22Rv1 (cell line): ENCODE measurements at regions not wholly inside any gene's neighbourhood (a gene's known extent, or its start where the extent isn't known, plus 50 kb on each side); places are given as distances from the start of the nearest gene placed in this dataset.

Source experiments
- H3K27ac ChIP-seq: fragments of 450-650 bp; 2 replicates; pipeline ENCODE4 v1.5.1; 2017
- CTCF ChIP-seq: fragments of 450-650 bp; IDR thresholded peaks from 2 replicates; pipeline ENCODE4 v1.5.1; 2017; ENCODE audit warnings: mild to moderate bottlenecking
- ZFX ChIP-seq: fragments of 450-650 bp; IDR thresholded peaks from 2 replicates; pipeline ENCODE4 v1.6.1; 2017; ENCODE audit warnings: antibody characterized with exemption, borderline replicate concordance

- H3K27ac ChIP-seq, result no peak overlapping the region
- TF ChIP-seq CTCF (no peak), ZFX (no peak)
Measured at GRCh38 chr5:128627939-128628338, 89.9 kb upstream of the FBN2 start.

DNA sequence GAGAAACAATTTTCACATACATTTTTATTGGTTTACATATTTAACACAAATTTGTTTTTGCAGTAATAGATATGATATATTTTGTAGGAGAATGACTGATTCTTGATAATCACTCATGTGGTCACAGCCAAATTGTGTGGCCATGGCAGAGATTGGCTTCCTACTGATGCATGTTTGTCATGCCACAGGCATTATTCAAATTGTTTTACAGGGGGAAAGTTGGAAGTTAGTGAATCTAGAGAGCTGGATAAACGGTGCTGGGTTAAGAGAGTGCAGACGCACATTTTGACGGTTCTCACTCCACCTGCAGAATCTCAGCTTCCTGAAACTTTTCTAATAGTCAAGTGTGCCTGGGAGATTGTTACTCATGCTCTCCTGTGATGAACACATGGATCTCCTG, 91.1 kb upstream of the FBN2 start:
- no peak overlapping the region for H3K27ac ChIP-seq
- TF ChIP-seq ZFX (no peak), CTCF (no peak)

- TF ChIP-seq CTCF (no peak), ZFX (no peak)
- H3K27ac ChIP-seq, result no peak overlapping the region
Measured at GRCh38 chr5:128630121-128630520, 92.1 kb upstream of the FBN2 start.

GRCh38 chr5:128631771-128632170, 93.7 kb upstream of the FBN2 start:
- H3K27ac ChIP-seq, result no peak overlapping the region
- TF ChIP-seq CTCF (no peak), ZFX (no peak)

- TF ChIP-seq ZFX (no peak), CTCF (no peak)
- H3K27ac ChIP-seq, result no peak overlapping the region
Measured at GRCh38 chr5:128632264-128632663, 94.2 kb upstream of the FBN2 start.

DNA sequence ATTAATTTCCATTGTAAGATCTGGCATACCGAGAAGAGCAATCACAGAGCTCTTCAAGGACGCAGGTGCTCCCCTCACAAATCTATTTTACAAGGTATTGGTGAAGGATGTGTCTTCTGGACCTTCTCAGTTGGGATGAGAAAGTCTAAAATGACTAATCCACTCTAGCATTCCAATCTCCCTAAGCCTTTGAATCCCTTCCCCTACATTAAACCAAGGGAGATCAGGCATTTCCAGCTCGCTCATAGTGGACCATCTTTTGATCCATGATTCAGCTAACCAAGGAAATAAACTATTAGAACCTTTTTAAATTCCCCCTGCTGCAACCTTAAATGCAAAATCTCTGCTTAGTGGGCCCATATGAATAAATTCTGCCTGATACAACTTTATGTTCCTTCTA, 95.9 kb upstream of the FBN2 start:
- TF ChIP-seq ZFX (no peak), CTCF (no peak)

DNA sequence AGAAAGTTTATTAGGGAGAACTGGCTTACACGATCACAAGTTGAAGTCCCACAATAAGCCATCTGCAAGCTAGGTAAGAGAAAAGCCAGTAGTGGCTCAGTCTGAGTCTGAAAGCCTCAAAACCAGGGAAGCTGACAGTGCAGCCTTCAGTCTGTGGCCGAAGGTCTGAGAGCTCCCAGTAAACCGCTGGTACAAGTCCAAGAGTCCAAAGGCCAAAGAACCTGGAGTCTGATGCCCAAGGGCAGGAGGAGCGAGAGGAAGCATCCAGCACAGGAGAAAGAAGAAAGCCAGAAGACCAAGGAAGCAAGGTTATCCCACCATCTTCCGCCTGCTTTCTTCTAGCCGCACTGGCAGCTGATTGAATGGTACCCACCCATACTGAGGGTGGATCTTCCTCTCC, 97.3 kb upstream of the FBN2 start:
- peak overlapping the region; percentile 34 for H3K27ac ChIP-seq
- TF ChIP-seq ZFX, result no peak

More for the DNA sequence above, 95.9 kb upstream of the FBN2 start:
- H3K27ac ChIP-seq, result no peak overlapping the region

- no peak for TF ChIP-seq CTCF
- TF ChIP-seq ZFX, result no peak
- peak overlapping the region; percentile 34; the same call in 1 of the 2 replicates for H3K27ac ChIP-seq
Measured at GRCh38 chr5:128636361-128636760, 98.3 kb upstream of the FBN2 start.
